GM12878 (cell line): ENCODE measurements at regions not wholly inside any gene's neighbourhood (a gene's known extent, or its start where the extent isn't known, plus 50 kb on each side); places are given as distances from the start of the nearest gene placed in this dataset.

Experiments
- POLR2A ChIP-seq: IDR thresholded peaks from 2 replicates; pipeline ENCODE4 v1.6.1; 2011; ENCODE audit warnings: low read depth, mild to moderate bottlenecking, low read length
- SRF ChIP-seq, 2 experiments: IDR thresholded peaks; 2 replicates each; pipeline ENCODE4 v1.6.1; 2011; ENCODE audit warnings: low read depth in 2 of 2, low read length in 2 of 2, mild to moderate bottlenecking in 1 of 2, moderate library complexity in 1 of 2
- TF ChIP-seq, protein P1 (sequence below): fragments of 150-350 bp; IDR thresholded peaks from 2 replicates; pipeline ENCODE4 v1.6.1; 2016; ENCODE audit warnings: low read depth, low read length

DNA sequence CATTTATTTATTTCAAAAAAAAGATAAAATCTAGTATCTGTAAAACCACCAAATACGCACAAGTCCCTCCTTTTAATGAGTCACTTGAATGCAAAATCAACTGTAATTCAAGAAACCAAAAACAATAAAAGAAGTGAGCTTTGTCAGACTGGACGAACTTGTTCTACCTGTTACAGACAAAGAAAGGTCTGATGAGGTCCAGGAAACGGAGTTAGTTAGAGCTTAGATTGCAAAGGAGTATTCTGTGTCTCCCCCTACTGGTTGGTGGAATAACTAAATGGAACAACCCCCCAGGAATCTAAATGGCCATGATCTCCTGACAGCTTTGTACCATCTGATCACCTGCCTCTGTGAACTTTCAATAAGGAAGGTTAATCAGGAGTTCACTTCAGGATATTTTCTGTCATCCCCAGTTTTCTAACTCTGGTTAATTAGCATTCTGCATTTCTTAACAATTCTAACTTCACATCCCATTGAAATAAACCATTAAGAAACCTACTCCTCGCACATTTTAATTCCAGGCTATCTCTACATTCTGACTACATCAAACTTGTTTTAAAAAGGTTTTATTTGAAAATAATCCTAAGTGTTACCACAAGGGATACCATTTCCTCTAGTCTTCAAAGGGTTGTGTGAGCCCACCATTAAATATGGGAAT lies 333.0 kb upstream of the SATB1 start:
- TF ChIP-seq, protein P1, sequence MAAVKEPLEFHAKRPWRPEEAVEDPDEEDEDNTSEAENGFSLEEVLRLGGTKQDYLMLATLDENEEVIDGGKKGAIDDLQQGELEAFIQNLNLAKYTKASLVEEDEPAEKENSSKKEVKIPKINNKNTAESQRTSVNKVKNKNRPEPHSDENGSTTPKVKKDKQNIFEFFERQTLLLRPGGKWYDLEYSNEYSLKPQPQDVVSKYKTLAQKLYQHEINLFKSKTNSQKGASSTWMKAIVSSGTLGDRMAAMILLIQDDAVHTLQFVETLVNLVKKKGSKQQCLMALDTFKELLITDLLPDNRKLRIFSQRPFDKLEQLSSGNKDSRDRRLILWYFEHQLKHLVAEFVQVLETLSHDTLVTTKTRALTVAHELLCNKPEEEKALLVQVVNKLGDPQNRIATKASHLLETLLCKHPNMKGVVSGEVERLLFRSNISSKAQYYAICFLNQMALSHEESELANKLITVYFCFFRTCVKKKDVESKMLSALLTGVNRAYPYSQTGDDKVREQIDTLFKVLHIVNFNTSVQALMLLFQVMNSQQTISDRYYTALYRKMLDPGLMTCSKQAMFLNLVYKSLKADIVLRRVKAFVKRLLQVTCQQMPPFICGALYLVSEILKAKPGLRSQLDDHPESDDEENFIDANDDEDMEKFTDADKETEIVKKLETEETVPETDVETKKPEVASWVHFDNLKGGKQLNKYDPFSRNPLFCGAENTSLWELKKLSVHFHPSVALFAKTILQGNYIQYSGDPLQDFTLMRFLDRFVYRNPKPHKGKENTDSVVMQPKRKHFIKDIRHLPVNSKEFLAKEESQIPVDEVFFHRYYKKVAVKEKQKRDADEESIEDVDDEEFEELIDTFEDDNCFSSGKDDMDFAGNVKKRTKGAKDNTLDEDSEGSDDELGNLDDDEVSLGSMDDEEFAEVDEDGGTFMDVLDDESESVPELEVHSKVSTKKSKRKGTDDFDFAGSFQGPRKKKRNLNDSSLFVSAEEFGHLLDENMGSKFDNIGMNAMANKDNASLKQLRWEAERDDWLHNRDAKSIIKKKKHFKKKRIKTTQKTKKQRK = no peak
- TF ChIP-seq SRF (IDR thresholded peaks at IDR 0.05; ENCODE audit: low read depth in 2 of 2, low read length in 2 of 2) = no peak
- no peak for TF ChIP-seq POLR2A
